Activated CD4-positive, alpha-beta T cell treated with anti-CD3 and anti-CD28 coated beads, Interleukin-2, amount 50 U/mL, for 16 hours (primary cell): ENCODE measurements at regions not wholly inside any gene's neighbourhood (a gene's known extent, or its start where the extent isn't known, plus 50 kb on each side); places are given as distances from the start of the nearest gene placed in this dataset.

ENCODE experiments used
- DNase-seq: peaks from one replicate; pipeline ENCODE4 v3.0.0-alpha.2; 2020

DNA sequence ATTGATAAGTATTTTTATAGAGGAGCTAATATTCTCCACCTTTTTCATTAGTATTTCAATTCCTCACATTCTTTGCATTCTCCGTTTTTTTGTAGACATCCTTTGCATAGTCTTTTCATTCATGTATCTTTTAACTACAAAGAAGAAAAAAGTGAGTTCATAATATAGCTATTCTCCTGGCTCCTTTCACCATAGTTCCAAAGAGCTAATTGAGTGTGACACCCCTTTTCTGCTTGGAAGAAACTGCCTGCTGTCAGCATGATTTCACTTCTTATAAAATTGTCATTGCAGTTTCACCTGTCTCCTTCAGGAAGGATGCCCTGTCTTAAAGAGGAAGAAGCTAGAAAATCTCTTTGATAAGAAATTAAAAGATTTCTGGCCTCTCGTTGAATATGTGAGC is 991.1 kb downstream of the KCNT2 start:
- DNase-seq = no peak

DNA sequence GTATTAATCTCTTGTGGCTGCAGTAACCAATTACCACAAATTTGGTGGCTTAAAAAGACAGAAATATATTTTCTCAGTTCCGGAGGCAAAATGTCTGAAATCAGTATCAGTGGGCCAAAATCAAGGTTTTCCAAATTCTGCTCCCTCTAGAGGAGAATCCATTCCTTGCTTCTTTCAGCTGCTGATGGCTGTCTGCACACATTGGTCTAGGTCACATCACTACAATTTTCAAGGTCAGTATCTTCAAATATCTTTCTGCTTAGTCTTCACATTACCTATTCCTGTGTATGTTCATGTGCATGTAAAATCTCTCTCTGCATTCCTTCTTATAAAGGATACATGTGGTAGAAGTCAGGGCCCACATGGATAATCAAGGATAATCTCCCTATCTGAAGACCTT is 999.4 kb downstream of the KCNT2 start:
- no peak for DNase-seq

DNA sequence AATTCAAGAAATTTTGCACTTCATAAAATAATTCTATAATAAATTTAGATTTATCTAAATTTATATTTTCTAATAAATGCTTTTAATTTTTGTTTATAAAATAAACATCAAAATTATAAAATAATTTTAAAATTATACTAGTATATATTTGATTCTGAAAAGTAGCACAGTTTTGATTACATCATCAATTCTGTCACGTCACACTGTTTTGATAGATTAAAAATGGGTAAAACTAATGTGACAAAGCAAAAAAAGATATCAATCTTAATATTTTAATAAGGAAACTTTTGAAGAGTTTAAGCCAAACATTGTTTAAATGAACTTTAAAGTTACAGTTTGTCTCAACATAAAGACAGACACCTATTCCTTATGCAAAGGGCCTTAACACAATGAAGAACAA is 1001.8 kb downstream of the KCNT2 start:
- no peak for DNase-seq

DNA sequence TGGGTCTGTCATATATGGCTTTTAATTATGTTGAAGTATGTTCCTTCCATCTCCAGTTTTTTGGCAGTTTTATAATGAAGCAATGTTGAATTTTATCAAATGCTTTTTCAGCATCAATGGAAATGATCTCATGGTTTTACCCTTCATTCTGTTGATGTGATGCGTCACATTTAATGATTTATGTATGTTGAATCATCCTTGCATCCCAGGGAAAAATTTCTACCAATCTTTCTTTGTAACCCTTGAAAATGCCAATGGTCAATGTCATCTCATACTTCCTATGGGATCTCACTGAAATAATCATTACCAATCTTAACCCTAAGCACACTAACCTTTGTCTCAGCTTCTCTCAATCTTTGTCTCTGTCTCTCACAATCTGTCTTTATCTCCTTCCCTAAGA is 1004.0 kb downstream of the KCNT2 start:
- no peak for DNase-seq

GRCh38 chr1:195597891-195598290 is 1010.3 kb downstream of the KCNT2 start:
- DNase-seq = no peak

GRCh38 chr1:195594773-195595172 is 1013.5 kb downstream of the KCNT2 start:
- no peak for DNase-seq

GRCh38 chr1:195594322-195594721 is 1013.9 kb downstream of the KCNT2 start:
- no peak for DNase-seq

DNA sequence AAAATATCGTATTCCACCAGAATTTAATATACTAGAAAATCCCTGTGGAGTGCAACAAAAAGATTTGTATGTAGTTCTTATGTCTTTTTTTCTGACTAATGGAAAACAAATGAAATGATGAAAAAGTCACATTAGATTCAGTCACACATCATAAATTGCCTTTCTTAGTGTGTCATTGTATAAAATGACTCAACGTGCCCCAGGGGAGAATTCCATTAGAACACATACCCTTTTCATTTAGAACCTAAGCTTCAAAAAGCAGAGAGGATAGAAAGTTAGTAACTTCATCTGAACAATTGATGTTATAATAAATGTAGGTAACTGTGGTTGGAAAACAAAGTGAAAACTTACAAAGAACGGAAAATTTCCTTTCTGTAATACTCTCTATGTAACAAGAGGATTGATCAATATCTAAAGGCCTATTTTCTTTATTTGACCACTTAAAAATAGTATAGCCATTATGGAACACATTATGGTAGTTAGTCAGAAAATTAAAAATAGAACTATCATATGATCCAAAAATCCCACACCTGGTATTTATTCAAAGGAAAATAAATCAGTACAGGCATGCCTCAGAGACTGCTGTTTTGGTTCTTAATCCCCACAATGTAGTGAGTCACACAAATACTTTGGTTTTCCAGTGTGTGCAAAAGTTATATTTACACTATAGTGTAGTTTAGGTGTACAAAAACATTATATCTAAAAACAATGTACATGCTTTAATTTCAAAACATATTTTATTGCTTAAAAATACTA is 1016.1 kb downstream of the KCNT2 start:
- DNase-seq = no peak

DNA sequence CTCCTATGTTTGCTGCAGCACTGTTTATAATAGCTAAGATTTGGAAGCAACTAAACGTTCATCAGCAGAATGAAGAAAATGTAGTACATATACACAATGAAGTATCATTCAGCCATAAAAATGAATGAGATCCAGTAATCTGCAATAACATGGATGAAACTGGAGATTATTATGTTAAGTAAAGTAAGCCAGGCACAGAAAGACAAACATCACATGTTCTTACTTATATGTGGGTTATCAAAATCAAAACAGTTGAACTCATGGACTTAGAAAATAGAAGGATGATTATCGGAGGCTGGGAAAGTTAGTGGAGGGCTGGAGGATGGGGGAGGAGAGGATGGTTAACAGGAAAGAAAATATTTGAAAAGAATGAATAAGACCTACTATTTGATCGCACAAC is 1017.6 kb downstream of the KCNT2 start:
- no peak for DNase-seq

DNA sequence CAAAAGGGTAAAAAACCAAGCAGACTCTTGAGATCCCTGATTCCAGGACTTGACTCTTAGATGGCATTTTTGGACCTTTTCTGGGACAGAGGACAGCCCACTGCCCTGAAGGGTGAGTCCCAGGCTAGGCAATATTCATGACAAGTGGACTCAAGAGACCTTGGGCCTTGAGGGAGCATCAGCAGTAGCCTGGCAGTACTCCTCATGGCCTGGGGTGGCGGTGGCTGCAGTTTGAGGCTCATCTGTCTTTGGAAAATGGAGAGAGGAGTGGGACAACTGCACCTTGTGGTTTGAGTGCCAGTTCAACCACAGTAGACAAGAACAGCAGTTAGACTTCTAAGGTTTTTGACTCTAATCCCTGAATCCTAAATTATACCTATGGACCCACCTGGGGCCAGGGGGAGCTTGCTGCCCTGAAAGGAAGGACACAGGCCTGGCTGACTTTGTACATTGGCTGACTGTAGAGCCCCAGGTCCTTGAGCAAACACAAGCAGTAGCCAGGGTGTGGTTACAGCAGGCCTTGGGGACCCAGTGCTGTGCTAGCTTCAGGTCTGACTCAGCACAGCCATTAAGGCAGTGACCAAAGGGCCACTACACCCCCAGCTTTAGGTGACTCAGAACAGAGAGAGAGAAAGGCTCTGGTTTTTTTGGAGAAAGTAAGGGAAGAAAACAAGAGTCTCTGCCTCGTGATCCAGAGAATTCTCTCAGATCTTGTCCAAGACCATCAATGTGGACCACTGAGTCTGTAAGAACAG is 1023.2 kb downstream of the KCNT2 start:
- DNase-seq = no peak

DNA sequence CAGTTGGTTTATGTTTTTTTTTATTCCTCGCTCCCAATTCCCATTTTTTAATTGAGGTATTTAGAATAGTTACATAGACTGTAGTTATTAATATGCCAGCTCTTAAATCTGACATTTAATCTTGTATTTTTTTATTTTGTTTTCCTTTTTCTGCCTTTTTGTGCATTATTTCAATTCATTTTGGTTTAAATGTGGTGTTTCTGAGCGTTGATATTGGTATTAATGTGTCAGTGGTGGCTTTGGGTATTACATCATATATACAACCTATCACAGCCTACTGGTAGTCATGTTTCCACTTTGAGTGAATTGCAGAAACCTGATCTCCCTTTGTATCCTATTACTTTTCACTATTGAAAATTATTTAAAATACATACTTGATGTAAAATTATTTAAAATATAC is 1027.3 kb downstream of the KCNT2 start:
- no peak for DNase-seq

- DNase-seq = no peak
Observed at GRCh38 chr1:195577748-195578147, 1030.5 kb downstream of the KCNT2 start.

DNA sequence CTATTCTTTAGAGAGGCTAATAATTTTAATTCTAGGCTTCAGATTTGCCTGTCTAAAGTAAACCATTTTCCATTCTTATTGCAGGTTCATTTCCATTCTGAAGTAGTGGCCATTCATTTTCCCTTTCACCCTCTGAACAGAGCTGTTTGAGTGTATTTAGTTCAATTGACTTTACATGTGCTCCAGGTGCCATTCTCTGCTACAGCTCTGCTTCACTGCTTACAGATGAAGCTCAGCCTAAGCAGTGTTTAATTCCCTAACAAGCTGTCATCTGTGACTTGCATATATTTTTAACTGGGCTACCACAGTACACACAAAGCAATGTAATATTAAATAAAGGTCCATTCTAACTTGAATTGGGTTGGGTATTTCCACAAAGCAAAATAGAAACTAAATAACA is 1031.6 kb downstream of the KCNT2 start:
- DNase-seq = no peak

DNA sequence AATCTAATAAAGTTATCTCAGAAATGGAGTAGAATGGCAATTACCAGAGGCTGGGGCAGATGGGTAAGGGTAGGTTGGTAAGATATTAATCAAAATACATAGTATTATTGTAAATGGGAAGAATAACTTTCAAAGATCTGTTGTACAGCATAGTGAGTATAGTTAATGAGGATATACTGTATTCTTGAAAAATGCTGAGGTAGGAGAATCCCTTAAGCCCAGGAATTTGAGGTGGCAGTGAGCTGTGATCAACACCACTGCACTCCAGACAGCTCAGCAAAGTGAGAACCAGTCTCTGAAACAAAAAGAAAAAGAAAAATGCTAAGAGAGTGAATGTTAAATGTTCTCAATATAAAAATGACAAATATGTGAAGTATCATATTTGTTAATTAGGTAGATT is 1033.7 kb downstream of the KCNT2 start:
- no peak for DNase-seq

DNA sequence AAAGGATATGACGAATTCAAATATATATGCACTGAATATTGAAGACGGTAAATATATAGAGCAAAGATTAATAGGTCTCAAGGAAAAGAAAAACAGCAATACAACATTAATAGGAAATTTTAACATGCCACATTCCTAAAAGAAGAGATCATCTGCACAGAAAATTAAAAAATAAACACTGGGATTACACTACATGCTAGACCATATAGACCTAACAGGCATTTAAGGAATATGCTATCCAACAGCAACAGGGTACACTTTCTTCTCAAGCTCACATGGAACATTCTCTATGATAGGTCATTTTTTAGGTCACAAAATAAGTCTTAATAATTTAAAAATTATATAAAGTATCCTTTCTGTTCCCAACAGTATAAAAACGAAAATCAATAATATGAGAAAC is 1038.3 kb downstream of the KCNT2 start:
- DNase-seq = no peak

- no peak for DNase-seq
Observed at GRCh38 chr1:195568389-195568788, 1039.9 kb downstream of the KCNT2 start.

- DNase-seq = no peak
Observed at GRCh38 chr1:195562074-195562473, 1046.2 kb downstream of the KCNT2 start.

- DNase-seq = no peak
Observed at GRCh38 chr1:195550071-195550862, 1058.0 kb downstream of the KCNT2 start.

GRCh38 chr1:195530961-195531360 is 1077.3 kb downstream of the KCNT2 start:
- no peak for DNase-seq

- no peak for DNase-seq
Observed at GRCh38 chr1:195529881-195530280, 1078.4 kb downstream of the KCNT2 start.

GRCh38 chr1:195520757-195521156 is 1087.5 kb downstream of the KCNT2 start:
- DNase-seq = no peak

- no peak for DNase-seq
Observed at GRCh38 chr1:195516036-195516435, 1092.2 kb downstream of the KCNT2 start.

DNA sequence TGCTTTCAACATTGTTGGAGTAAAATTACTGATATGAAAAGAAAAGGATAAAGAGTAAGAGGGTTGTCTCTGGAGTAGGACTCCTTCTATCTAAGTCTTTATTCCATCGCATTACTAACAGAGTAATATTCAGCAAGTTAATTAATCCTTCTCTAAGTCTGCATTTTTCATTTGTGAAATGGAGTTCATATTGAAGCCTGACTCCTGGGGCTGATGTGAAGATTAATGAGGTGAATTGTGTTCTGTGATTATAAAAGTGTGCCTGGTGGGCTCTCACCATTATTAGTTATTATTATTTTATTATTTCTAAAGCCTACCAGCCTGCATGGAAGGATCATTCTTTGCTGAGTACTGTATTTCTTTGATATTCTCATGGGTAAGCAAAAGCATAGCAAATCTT is 1096.7 kb downstream of the KCNT2 start:
- DNase-seq = no peak

GRCh38 chr1:195501118-195501517 is 1107.1 kb downstream of the KCNT2 start:
- no peak for DNase-seq
